ENCODE measurements at regions not wholly inside any gene's neighbourhood (a gene's known extent, or its start where the extent isn't known, plus 50 kb on each side); places are given as distances from the start of the nearest gene placed in this dataset.

- no peak for TF ChIP-seq PHF8 (conservative IDR thresholded peaks at IDR 0.05; ENCODE audit: low read depth, low read length)
Observed at GRCh38 chrX:107547621-107548020, 80.7 kb upstream of the PRPS1 start (continued).

All from H1 (cell line).